Mucosa of rectum (tissue), 2 donors: ENCODE measurements at regions not wholly inside any gene's neighbourhood (a gene's known extent, or its start where the extent isn't known, plus 50 kb on each side); places are given as distances from the start of the nearest gene placed in this dataset.

Experiments
- H3K27ac ChIP-seq, 2 donors: one replicate each; pipeline ENCODE4 v1.7.0; 2013; ENCODE audit warnings: inconsistent platforms in 2 of 2, low read depth in 2 of 2, low read length in 2 of 2
- H3K27me3 ChIP-seq, 2 donors: one replicate each; pipeline ENCODE4 v1.7.0; 2013; ENCODE audit warnings: low read length in 2 of 2; ENCODE audit not compliant: control insufficient read depth in 2 of 2, insufficient read depth in 2 of 2
- H3K36me3 ChIP-seq, 2 donors: one replicate each; pipeline ENCODE4 v1.7.0; 2013; ENCODE audit warnings: low read length in 2 of 2; ENCODE audit not compliant: control insufficient read depth in 2 of 2, insufficient read depth in 2 of 2
- H3K4me1 ChIP-seq, 2 donors: one replicate each; pipeline ENCODE4 v1.7.0; 2013; ENCODE audit warnings: low read length in 2 of 2, mild to moderate bottlenecking in 1 of 2; ENCODE audit not compliant: control insufficient read depth in 2 of 2, insufficient read depth in 2 of 2
- H3K4me3 ChIP-seq, 2 donors: one replicate each; pipeline ENCODE4 v1.7.0; 2013; ENCODE audit warnings: low read length in 2 of 2
- H3K9ac ChIP-seq, 2 donors: one replicate each; pipeline ENCODE4 v1.7.0; 2013; ENCODE audit warnings: low read length in 2 of 2, low read depth in 1 of 2, mild to moderate bottlenecking in 1 of 2
- H3K9me3 ChIP-seq, 2 donors: one replicate each; pipeline ENCODE4 v1.7.0; 2013; ENCODE audit warnings: low read length in 2 of 2; ENCODE audit not compliant: control insufficient read depth in 2 of 2
- donor health status: healthy.
- donor health status: Normal muscosa, but diverticular disease.

DNA sequence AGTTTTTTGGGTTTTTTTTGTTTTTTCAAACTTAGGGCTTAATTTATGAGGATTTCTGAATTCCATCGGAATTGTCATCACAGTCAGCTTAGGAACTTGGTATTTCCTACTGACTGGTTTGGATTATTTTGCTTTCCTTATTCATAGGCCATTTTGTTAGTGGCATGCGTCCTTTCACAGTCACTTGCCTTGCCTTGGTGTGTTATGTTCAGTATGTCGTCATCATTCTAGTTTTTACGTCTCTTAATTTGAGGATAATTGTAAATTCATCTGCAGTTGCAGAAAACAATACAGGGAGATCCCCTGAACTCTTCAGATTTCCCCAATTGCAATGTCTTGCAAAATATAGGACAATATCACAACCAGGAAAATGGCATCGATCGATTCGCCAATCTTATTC is 485.3 kb downstream of the CBLN2 start:
- H3K4me3 ChIP-seq = no peak overlapping the region
- H3K27ac ChIP-seq = no peak overlapping the region
- no peaks in the 10 kb centered on the region for H3K9me3 ChIP-seq
- H3K27me3 ChIP-seq = no peaks in the 10 kb centered on the region
- H3K4me1 ChIP-seq = no peaks in the 10 kb centered on the region
- H3K9ac ChIP-seq = no peak overlapping the region
- H3K36me3 ChIP-seq = no peaks in the 10 kb centered on the region

DNA sequence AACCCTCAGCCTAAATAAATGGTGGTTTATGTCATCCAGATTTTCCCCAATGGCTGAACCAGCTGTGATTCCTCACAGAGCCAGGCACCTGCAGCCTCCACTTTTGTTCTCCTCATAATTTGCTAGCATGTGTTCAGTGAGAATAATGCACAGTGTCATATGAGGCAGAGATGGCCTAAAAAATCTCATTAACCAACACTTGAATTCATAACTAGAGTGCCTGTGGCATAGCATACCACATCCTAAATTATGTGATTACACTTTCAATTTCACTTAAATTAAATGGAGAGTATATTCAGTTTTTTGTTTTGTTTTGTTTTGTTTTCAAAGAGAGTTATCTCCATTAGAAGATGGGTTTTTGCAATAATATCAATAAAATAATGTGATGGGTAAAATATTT is 488.0 kb downstream of the CBLN2 start:
- no peak overlapping the region for H3K4me3 ChIP-seq
- no peak overlapping the region for H3K27ac ChIP-seq
- no peaks in the 10 kb centered on the region for H3K4me1 ChIP-seq
- no peaks in the 10 kb centered on the region for H3K9me3 ChIP-seq
- no peak overlapping the region for H3K9ac ChIP-seq
- H3K27me3 ChIP-seq = no peaks in the 10 kb centered on the region
- H3K36me3 ChIP-seq = no peaks in the 10 kb centered on the region

DNA sequence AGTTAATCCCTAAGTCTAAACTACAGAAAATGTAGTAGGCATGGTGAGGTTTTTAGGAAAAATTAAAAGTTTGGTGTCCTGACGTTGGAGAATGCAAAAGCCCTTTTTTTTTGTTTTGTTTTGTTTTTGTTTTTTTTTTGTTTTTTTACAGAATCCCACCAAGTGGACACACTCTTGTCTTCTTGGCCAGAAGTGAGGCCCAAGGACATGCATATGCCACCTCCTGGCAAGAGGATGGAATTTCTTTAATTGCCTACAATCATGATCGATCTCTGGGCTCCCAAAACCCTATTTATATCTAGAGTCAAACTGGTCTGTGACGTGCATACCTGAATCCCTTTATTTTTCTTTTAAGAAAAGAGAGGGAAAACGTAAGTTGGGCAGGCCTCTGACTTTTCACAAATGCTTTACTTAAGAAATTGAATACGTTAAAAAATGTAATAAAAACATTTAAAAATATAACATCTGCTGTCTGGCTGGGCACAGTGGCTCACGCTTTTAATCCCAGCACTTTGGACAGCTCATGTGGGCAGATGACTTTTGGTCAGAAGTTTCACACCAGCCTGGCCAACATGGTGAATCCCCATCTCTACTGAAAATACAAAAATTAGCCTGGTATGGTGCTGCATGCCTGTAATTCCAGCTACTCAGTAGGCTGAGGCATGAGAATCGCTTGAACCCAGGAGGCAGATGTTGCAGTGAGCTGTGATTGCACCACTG is 502.7 kb downstream of the CBLN2 start:
- no peak overlapping the region for H3K27ac ChIP-seq
- H3K36me3 ChIP-seq = no peaks in the 10 kb centered on the region
- H3K27me3 ChIP-seq = no peaks in the 10 kb centered on the region
- H3K4me1 ChIP-seq = no peaks in the 10 kb centered on the region
- no peaks in the 10 kb centered on the region for H3K9me3 ChIP-seq
- H3K4me3 ChIP-seq = no peak overlapping the region
- no peak overlapping the region for H3K9ac ChIP-seq

DNA sequence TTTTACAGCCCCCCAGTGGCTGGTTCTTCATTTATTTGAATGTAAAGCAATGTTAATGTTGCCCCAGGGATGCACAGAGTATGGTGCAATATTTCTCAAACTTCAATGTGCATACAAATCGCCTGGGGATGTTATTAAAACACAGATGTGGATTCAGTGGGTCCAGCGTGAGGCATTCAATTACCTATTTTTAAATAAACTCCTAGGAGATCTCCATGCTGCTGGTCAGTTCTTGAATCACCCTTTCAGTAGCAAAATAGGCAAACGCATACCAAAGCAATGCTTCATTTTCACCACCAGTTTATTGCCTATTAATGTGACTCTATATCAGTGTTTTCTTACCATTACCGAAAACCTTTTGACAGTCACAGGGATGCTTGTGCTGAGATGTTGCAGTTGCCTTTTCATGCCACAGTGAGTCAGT is 530.7 kb downstream of the CBLN2 start:
- H3K27me3 ChIP-seq = no peaks in the 10 kb centered on the region
- H3K36me3 ChIP-seq = no peaks in the 10 kb centered on the region
- no peak overlapping the region for H3K4me3 ChIP-seq
- H3K4me1 ChIP-seq = no peaks in the 10 kb centered on the region
- no peaks in the 10 kb centered on the region for H3K9me3 ChIP-seq
- no peak overlapping the region for H3K27ac ChIP-seq
- H3K9ac ChIP-seq = no peak overlapping the region

DNA sequence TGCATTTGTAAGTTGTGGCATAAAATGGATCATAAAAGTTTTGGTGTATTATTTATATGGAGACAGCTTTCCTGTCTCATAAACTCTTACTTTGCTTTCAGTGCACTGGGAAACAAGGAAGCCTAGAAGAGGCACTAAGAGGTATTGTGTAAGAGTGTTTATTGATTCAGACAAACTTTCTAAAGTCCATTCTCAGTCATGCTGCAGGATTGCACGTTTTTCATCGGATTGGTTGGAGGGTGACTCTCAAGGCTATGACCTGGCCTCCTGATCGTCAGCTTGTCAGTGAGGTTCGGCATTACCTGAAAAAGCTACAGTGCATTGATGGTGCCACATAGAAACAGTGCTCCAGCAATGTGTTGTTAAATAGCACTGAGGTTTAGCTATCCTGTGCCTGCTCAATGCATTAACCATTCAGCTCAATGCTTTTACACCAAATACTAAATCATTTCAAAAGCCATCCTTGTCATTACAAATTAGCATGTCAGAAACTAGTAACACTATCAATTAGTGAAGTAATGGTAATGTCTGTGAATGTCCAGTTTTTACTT is 545.5 kb downstream of the CBLN2 start:
- H3K4me1 ChIP-seq = no peaks in the 10 kb centered on the region
- H3K27me3 ChIP-seq = no peaks in the 10 kb centered on the region
- no peak overlapping the region for H3K4me3 ChIP-seq
- H3K9ac ChIP-seq = no peak overlapping the region
- no peaks in the 10 kb centered on the region for H3K36me3 ChIP-seq
- no peaks in the 10 kb centered on the region for H3K9me3 ChIP-seq
- H3K27ac ChIP-seq = no peak overlapping the region

- Histone ChIP-seq H3K9me3 (no peaks in the 10 kb centered on the region), H3K4me3 (no peak overlapping the region), H3K36me3 (no peaks in the 10 kb centered on the region), H3K27ac (no peak overlapping the region), H3K4me1 (no peaks in the 10 kb centered on the region), H3K27me3 (no peaks in the 10 kb centered on the region), H3K9ac (no peak overlapping the region)
These were observed 548.2 kb downstream of the CBLN2 start for GRCh38 chr18:71995904-71996465.

GRCh38 chr18:71994273-71994672 is 549.9 kb downstream of the CBLN2 start:
- no peak overlapping the region for H3K9ac ChIP-seq
- H3K4me3 ChIP-seq = no peak overlapping the region
- no peaks in the 10 kb centered on the region for H3K36me3 ChIP-seq
- H3K27me3 ChIP-seq = no peaks in the 10 kb centered on the region
- H3K9me3 ChIP-seq = no peaks in the 10 kb centered on the region
- H3K4me1 ChIP-seq = no peaks in the 10 kb centered on the region
- no peak overlapping the region for H3K27ac ChIP-seq

DNA sequence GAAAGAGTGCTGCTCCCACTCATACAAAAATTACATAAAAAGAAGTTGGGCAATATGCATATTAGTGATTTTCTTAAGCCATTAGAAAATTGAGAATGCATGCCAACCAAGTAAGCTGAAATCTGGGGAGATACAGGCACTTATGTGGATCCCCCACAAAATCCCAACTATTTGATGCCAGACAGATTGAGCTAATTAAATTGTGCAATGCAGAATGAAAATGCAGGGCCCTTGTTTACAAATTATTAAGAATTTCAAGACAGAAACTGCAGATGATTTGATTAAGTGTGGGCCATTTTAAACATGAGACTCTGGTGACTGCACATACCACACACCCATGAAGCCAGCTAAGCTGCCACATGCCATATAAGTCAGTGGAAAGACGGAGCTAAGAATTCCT is 554.5 kb downstream of the CBLN2 start:
- H3K4me1 ChIP-seq = no peaks in the 10 kb centered on the region
- no peaks in the 10 kb centered on the region for H3K9me3 ChIP-seq
- H3K27ac ChIP-seq = no peak overlapping the region
- H3K27me3 ChIP-seq = no peaks in the 10 kb centered on the region
- H3K9ac ChIP-seq = no peak overlapping the region
- no peak overlapping the region for H3K4me3 ChIP-seq
- H3K36me3 ChIP-seq = no peaks in the 10 kb centered on the region

DNA sequence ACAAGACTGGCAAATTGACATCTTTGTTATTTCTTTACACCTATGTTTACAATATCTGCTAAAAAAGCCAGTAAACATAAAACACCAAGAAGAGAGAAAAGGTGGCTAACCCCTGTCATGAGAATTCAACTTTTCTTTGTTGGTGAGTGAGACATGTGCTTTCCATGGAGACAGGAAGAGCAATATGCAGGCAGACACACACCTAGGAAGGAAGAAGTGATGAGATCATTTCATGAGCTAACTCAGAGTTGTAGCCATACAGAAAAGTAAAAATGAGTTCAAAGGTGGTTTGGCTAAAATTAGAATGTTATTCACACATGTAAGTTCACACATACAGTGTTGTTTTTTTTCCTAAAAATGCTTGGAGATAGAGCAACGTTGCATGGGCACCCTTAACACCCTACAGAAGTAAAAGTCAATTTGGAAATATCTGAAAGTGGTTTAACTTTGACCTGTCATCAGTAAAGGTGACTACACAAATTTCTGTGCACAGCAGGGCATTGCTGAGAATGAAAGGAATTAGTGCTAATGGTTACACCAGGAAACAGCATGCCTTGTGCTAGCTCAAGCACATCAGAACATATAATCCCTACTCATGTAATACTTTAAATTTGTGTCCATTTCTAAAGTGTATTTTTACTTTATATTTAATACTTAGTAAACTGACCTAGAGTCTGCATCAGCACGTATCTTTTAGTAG is 557.6 kb downstream of the CBLN2 start:
- no peaks in the 10 kb centered on the region for H3K4me1 ChIP-seq
- no peaks in the 10 kb centered on the region for H3K27me3 ChIP-seq
- no peak overlapping the region for H3K4me3 ChIP-seq
- no peak overlapping the region for H3K27ac ChIP-seq
- no peak overlapping the region for H3K9ac ChIP-seq
- H3K36me3 ChIP-seq = no peaks in the 10 kb centered on the region
- H3K9me3 ChIP-seq = no peaks in the 10 kb centered on the region

DNA sequence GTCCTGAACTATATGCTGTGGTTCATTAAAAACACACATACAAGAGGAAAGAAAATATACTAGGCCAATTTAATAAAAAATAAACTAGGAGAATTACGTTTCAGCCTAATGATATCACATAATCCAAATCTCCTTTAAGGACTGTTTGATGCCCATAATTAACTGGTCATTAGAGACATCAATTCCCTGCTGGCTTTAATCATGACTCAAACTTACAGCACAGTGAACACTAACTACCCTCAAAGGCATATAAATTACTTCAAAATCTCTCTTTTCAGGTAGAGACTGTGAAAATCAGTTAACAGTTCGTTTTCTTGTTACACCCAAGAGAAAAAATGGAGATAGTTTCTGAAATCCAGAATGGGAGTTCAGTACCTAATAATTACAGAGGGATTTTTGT is 567.4 kb downstream of the CBLN2 start:
- Histone ChIP-seq H3K4me3 (no peak overlapping the region), H3K9me3 (no peaks in the 10 kb centered on the region)

More for the DNA sequence above, 567.4 kb downstream of the CBLN2 start:
- Histone ChIP-seq H3K36me3 (no peaks in the 10 kb centered on the region), H3K27ac (no peak overlapping the region), H3K9ac (no peak overlapping the region), H3K27me3 (no peaks in the 10 kb centered on the region), H3K4me1 (no peaks in the 10 kb centered on the region)
